OCI-LY1 (cell line): ENCODE measurements at regions not wholly inside any gene's neighbourhood (a gene's known extent, or its start where the extent isn't known, plus 50 kb on each side); places are given as distances from the start of the nearest gene placed in this dataset.

Experiments used
- H2AFZ ChIP-seq: fragments of 200-600 bp; sonication (generic), shearing (Covaris generic); 2 replicates; pipeline ENCODE4 v1.6.0; 2014; ENCODE audit warnings: antibody characterized with exemption, mild to moderate bottlenecking, low read length
- H3F3A ChIP-seq: fragments of 200-600 bp; sonication (generic), shearing (Covaris generic); 2 replicates; pipeline ENCODE4 v1.6.0; 2014; ENCODE audit warnings: mild to moderate bottlenecking, antibody characterized with exemption, low read length, moderate library complexity; ENCODE audit not compliant: insufficient read depth
- H3K27ac ChIP-seq: fragments of 200-600 bp; sonication (generic); 2 replicates; pipeline ENCODE4 v1.5.1; 2014; ENCODE audit warnings: low read length, mixed run types, mild to moderate bottlenecking, low read depth; ENCODE audit not compliant: poor library complexity, severe bottlenecking
- H3K27me3 ChIP-seq: fragments of 200-600 bp; sonication (generic); 2 replicates; pipeline ENCODE4 v1.6.0; 2014; ENCODE audit warnings: antibody characterized with exemption, mild to moderate bottlenecking, low read length, moderate library complexity; ENCODE audit not compliant: insufficient read depth
- H3K36me3 ChIP-seq: fragments of 200-600 bp; sonication (generic); 2 replicates; pipeline ENCODE4 v1.6.1; 2014; ENCODE audit warnings: mild to moderate bottlenecking, antibody characterized with exemption, low read length, moderate library complexity, mixed read lengths; ENCODE audit not compliant: insufficient read depth
- H3K4me1 ChIP-seq: fragments of 200-600 bp; sonication (generic); 2 replicates; pipeline ENCODE4 v1.5.1; 2014; ENCODE audit warnings: mild to moderate bottlenecking, low read length, moderate library complexity; ENCODE audit not compliant: insufficient read depth, severe bottlenecking
- H3K4me2 ChIP-seq: fragments of 200-600 bp; sonication (generic), shearing (Covaris generic); 2 replicates; pipeline ENCODE4 v1.6.1; 2014; ENCODE audit warnings: low read length
- H3K4me3 ChIP-seq: fragments of 200-600 bp; sonication (generic); 2 replicates; pipeline ENCODE4 v1.5.1; 2014; ENCODE audit warnings: low read length, low read depth, mild to moderate bottlenecking, mixed read lengths; ENCODE audit not compliant: poor library complexity, severe bottlenecking
- H3K79me2 ChIP-seq: fragments of 200-600 bp; shearing (Covaris generic); 2 replicates; pipeline ENCODE4 v1.6.1; 2016; ENCODE audit warnings: mixed run types, low read length, mixed read lengths; ENCODE audit not compliant: insufficient read depth
- H3K9ac ChIP-seq: fragments of 200-600 bp; sonication (generic), shearing (Covaris generic); 2 replicates; pipeline ENCODE4 v1.6.1; 2014; ENCODE audit warnings: mild to moderate bottlenecking, low read length, mixed read lengths
- H3K9me2 ChIP-seq: fragments of 200-600 bp; sonication (generic), shearing (Covaris generic); 2 replicates; pipeline ENCODE4 v1.6.1; 2014; ENCODE audit warnings: low read depth, mild to moderate bottlenecking, low read length, mixed read lengths
- H3K9me3 ChIP-seq: fragments of 200-600 bp; shearing (Covaris generic); 2 replicates; pipeline ENCODE4 v1.6.1; 2014; ENCODE audit warnings: low read length, mixed read lengths
- H4K20me1 ChIP-seq: fragments of 200-600 bp; sonication (generic), shearing (Covaris generic); 2 replicates; pipeline ENCODE4 v1.6.0; 2016; ENCODE audit warnings: mild to moderate bottlenecking, low read length; ENCODE audit not compliant: insufficient read depth
- EZH2 ChIP-seq: fragments of 200-600 bp; sonication (generic), shearing (Covaris generic); IDR thresholded peaks from 2 replicates; pipeline ENCODE4 v1.8.0; 2017; ENCODE audit warnings: borderline replicate concordance, mixed run types, mild to moderate bottlenecking, antibody characterized with exemption, low read length, moderate library complexity, mixed read lengths
- TF ChIP-seq, protein P1 (sequence below): fragments of 200-600 bp; sonication (generic), shearing (Covaris generic); IDR thresholded peaks from 2 replicates; pipeline ENCODE4 v1.5.1; 2017; ENCODE audit warnings: mild to moderate bottlenecking, antibody characterized with exemption, low read length, moderate library complexity, mixed read lengths

- Histone ChIP-seq H3K4me2 (no peak overlapping the region), H3K4me3 (no peak overlapping the region), H3K4me1 (no peaks in the 10 kb centered on the region), H3K36me3 (no peaks in the 10 kb centered on the region), H3K9me2 (no peaks in the 10 kb centered on the region), H3K9ac (no peak overlapping the region), H3K27ac (no peak overlapping the region), H3K27me3 (no peaks in the 10 kb centered on the region), H3K9me3 (no peaks in the 10 kb centered on the region), H2AFZ (no peak overlapping the region), H4K20me1 (no peaks in the 10 kb centered on the region), H3K79me2 (no peaks in the 10 kb centered on the region), H3F3A (no peaks in the 10 kb centered on the region)
- no peak for TF ChIP-seq EZH2
- TF ChIP-seq, protein P1, sequence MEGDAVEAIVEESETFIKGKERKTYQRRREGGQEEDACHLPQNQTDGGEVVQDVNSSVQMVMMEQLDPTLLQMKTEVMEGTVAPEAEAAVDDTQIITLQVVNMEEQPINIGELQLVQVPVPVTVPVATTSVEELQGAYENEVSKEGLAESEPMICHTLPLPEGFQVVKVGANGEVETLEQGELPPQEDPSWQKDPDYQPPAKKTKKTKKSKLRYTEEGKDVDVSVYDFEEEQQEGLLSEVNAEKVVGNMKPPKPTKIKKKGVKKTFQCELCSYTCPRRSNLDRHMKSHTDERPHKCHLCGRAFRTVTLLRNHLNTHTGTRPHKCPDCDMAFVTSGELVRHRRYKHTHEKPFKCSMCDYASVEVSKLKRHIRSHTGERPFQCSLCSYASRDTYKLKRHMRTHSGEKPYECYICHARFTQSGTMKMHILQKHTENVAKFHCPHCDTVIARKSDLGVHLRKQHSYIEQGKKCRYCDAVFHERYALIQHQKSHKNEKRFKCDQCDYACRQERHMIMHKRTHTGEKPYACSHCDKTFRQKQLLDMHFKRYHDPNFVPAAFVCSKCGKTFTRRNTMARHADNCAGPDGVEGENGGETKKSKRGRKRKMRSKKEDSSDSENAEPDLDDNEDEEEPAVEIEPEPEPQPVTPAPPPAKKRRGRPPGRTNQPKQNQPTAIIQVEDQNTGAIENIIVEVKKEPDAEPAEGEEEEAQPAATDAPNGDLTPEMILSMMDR, result no peak
Measured at GRCh38 chr14:26897196-26897595, 299.4 kb upstream of the NOVA1 start.

DNA sequence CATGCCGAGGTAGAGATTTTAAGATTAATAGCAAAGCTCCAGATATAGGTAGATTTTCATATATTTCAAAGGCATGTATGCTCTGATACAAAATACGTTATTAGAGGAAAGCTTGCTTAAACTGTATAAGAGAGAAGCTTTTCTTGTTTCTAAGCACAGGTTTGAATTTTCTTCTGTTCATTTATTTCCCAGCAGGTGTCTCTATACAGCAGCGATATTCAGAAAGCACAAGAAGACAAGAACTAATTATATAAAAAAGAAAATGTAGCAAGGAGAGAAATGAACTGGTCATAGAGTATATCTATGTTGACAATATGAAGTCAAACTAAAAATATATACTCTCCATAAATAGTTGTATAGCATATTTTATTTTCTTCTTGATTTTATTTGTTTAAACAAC is 307.4 kb upstream of the NOVA1 start:
- no peaks in the 10 kb centered on the region for H3K9me2 ChIP-seq
- no peak overlapping the region for H3K4me2 ChIP-seq
- no peaks in the 10 kb centered on the region for H3F3A ChIP-seq
- H3K4me3 ChIP-seq, result no peak overlapping the region
- no peaks in the 10 kb centered on the region for H3K9me3 ChIP-seq
- no peak overlapping the region for H2AFZ ChIP-seq
- H4K20me1 ChIP-seq, result no peaks in the 10 kb centered on the region
- no peaks in the 10 kb centered on the region for H3K27me3 ChIP-seq
- H3K27ac ChIP-seq, result no peak overlapping the region
- H3K9ac ChIP-seq, result no peak overlapping the region
- TF ChIP-seq, protein P1, result no peak
- no peak for TF ChIP-seq EZH2
- H3K79me2 ChIP-seq, result no peaks in the 10 kb centered on the region
- no peaks in the 10 kb centered on the region for H3K36me3 ChIP-seq
- H3K4me1 ChIP-seq, result no peaks in the 10 kb centered on the region

DNA sequence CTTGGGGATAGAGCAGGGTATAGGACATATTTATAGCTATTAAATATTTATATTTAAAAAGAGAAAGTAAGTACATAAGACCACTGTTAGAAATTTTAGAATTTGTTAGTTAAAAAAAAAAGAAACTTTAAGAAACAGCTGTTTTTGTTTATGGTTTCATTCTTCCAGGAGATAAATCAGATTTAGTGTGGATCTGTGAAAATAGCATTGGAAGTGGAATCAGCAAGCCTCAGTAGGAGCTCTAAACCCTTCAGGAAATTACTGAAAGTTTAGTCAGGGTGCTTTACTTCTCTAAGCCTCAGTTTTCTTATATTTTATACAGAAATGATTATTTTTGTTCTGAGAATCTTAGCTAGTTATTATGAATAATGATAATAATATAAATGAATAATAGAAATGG is 316.0 kb upstream of the NOVA1 start:
- Histone ChIP-seq H3K9me2 (no peaks in the 10 kb centered on the region), H3K9ac (no peak overlapping the region), H3K79me2 (no peaks in the 10 kb centered on the region), H3K27ac (no peak overlapping the region), H3K9me3 (no peaks in the 10 kb centered on the region), H2AFZ (no peak overlapping the region), H3K36me3 (no peaks in the 10 kb centered on the region), H3K4me2 (no peak overlapping the region), H3K27me3 (no peaks in the 10 kb centered on the region), H3K4me3 (no peak overlapping the region), H3F3A (no peaks in the 10 kb centered on the region), H3K4me1 (no peaks in the 10 kb centered on the region), H4K20me1 (no peaks in the 10 kb centered on the region)
- TF ChIP-seq, protein P1, result no peak
- no peak for TF ChIP-seq EZH2
